GM18909 (cell line): ENCODE measurements at regions not wholly inside any gene's neighbourhood (a gene's known extent, or its start where the extent isn't known, plus 50 kb on each side); places are given as distances from the start of the nearest gene placed in this dataset.
A peak's percentile ranks its signal among the peaks of the same experiment; 100 is the strongest.

Experiments
- ATAC-seq: cut with Tn5 transposase; IDR thresholded peaks from one replicate; pipeline ENCODE4 v1.9.1; 2021; ENCODE audit warnings: mild to moderate bottlenecking; ENCODE audit not compliant: unreplicated experiment, poor library complexity

DNA sequence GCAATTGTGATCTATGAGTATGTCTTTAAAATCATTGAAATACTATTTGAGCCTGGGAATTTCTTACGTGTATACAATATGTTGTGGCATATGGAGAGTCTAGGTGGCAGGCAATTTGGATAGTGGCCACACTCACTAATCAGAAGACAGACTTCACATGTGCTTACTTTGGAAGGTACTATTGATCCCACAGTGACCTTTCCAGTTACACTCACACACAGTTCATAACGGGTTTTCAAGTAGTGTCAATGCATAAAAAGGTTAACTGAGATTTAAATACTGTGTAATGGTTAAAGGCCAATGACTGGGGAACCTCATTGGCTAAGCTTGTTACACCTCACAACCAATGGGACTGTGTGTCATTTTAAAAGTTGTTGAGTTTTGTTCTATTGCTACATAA lies 783.2 kb downstream of the RPA4 start:
- no peak for ATAC-seq

DNA sequence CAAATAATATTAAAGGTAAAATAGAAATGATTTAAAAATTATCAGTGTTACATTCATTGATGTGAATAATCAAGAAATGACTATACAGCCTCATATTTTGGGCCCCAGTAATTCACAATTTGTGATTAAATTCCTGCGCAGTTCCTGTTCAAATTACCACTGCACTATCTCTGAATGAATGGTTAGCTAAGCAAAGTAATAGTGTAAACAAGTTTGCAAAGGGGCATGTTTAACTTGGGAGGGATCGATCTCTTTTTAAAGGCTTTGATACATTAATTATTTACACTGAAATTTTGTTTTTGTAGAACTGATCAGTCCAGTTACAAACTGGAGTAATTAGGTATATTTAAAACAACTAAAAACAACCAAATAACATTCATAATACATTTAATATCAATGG lies 784.4 kb downstream of the RPA4 start:
- ATAC-seq = no peak

DNA sequence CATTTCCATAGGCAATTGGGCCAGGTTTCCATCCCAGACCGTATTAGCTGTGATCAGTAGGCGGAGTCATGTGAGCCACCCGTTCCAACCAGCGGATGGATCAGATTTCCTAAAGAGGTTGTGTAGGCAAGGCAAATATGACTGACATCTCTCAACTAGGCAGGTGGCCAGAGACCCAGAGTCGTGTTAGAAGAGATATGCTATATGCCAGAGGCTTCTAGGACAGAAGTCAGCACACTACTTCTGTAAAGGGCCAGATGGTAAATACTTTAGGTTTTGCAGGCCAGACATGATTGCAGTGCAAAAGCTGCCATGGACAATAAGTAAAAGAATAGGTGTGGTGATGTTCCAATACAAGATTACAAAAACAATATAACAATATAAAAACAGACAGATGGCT lies 788.4 kb downstream of the RPA4 start:
- no peak for ATAC-seq

DNA sequence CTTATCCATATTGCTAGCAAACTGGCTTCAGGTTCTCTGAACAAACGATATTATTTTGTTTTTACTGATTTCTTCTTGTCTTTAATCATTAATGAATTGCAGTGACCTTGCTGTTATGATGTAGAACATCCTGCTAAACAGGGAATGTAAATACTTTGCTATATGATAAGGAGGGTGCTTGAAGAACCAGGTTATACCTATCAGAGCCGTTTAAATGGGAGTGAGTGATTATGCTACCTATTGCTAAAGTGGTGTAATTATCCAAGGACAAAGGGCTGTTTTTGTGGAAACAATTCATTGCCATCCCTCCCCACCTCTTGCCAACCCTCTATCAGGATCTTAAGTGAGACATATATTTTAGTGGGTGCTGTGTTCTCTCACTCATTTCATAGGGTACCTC lies 788.9 kb downstream of the RPA4 start:
- ATAC-seq = no peak

DNA sequence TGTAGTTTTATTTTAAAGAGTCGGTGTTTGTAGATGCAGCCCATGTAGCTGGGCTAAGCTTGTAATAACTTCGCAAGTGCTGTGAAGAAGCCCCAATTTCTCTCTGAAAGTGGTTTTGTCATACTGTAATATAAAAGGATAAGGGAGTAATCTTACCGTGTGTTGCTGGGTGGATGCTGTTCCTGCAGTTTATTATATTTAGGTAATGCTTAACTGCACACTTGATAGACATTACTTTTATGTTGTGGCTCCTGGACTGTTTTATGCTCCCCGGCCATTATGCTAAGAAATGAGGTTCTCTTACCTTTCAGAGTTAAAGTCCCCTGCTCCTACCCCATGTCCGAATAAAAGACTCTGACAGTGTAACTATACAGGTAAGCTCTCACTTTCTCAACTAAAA lies 789.4 kb downstream of the RPA4 start:
- ATAC-seq = no peak

DNA sequence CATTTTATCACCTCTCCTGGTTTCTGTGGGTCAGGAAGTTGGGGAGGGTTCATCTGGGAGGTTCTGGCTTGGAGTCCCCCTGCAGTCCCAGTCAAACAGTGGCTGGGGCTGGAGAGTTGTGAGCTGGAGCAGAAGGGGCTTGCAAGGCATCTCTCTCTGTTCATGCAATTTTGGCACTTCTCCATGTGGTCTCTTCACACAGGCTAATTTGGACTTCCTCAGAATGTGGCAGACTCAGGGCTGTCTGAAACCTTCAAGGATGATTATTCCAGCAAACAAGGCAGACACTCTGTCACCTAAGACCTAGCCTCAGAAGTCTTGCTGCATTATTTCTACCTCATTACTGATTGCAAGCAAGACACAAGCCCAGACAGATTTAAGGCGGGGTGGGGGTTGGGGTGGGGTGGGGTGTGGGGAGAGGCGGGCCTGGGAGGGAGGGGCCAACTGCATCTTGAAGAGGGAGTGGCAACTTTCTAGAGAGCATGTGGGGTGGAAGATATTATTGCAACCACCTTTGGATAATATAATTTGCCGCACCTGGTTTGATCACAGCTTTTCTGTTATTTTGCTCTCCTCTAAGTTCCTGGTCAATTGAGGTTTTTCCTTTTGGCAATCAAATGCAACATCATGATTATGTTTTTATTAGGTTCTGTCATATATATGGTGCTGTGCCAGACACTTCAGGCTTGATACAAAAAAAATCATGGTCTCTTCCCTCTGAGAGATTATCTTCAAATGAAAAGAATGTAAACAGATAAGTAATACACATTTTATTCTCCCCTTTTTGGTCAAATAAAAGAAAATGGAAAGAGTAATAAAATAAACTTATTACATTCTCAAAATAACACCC lies 799.5 kb downstream of the RPA4 start:
- ATAC-seq = no peak

DNA sequence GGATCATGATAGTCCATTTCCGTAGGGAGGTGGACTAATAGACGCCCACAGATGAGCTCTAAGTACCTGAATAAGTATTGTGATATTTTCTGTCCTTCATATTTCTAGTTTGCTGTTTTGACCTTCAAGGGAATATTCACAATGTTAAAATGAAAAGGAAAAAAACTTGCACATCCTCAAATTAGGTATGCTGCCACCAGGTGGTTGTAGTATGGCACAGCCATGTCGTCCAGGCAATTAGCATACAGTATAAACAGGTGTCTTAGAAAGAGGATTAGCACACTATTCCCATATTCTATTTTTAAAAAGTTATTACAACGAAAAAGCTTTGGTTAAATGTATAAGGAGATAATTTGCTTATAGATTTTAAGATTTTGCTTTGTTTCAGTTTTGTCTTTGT lies 802.0 kb downstream of the RPA4 start:
- ATAC-seq = peak; percentile 70

DNA sequence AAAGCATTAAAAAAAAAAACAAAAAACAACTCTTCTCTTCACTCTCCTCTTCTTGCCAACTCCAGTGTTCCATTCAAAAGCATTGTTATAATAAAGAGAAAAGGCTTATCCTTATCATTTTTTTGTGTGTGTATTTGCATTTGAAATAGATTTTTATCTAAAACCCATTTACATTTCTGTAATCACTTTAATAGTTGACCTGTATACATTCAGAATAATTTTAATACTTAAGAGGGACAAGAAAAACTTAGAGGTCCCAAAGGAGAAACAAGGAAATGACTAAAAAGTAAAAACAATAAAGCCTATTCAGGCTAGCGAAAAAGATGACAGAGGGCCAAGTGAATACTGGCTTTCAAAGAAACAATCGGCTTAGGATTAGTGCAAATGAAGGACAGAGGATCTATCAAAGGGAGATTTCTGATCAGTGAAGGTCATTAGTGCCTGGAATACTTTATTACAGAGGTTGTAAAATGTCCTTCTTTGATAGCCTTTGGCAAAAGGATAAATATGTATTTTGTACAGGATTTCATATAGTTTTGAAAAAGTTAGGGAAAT lies 808.3 kb downstream of the RPA4 start:
- ATAC-seq = no peak

DNA sequence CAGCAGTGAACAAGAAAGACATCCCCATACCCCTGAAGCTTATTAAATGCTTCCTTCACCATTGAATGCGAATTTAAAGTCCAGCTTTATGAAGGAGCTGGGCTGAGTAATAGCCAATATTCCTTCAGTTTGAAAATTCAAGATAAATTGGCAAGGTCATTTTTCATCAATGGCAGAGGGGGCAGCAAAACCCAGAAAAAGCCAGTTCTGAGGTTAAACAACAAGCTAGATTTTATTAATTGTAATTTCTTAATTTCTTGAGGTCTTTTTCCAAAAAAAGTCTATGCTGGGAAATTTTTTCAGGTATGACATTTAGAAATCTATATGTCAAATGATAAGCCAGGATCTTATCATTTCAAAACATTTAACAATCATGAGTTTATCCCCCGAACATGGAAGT lies 808.9 kb downstream of the RPA4 start:
- no peak for ATAC-seq

DNA sequence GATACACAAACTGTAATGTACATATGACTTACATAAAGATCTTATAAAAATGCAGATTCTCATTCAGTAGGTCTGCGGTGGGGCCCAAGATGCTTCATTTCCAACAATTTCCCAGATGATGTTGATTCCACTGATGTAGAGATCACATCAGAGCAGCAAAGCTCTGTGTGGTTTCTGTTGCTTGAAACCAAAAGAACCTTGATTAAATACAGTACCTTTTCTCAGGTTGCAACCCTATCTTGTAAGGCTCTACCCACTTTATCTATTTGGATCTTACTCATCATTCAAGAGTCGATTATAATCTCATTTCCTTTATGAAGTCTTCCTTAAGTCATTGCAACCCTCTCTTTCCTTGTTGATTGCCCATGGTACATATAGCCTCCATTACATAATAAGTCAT lies 816.8 kb downstream of the RPA4 start:
- ATAC-seq = no peak

DNA sequence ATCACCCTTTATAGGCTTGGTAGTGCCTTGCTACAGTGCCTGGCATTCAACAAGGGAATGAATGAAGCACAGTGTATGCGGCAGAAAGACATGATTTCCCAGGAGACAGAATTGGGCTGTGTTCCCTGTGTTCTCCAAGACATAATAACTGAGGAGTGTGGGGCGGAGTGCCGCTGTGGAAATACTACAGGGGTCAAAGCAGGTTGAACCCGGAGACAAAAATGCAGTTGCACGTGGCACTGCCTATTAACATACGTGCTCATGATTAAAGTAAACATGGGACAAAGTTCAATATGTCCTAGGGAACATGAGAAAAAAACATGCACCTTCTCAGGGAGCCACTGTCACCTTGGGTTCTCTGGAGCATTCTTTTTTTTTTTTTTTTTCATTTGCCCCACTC lies 820.8 kb downstream of the RPA4 start:
- no peak for ATAC-seq

DNA sequence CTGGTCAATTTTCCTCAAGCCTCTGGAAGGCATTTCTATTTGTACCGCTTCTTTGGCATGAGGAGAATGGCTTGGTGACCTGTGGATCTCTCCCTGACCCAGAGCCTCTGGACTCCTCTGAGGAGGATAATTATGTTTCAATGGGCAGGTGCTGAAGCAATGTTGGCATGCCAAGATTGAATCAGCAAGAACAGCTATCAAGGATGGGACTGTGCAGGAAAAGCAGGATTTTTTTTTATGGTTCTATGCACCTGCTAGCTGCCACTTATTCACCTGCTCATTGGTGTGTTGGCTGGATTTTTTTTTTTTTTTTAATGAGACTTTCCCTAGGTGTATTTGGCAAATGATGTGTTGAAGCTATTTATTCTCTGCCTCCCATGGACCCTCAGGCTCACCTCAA lies 821.2 kb downstream of the RPA4 start:
- ATAC-seq = no peak

DNA sequence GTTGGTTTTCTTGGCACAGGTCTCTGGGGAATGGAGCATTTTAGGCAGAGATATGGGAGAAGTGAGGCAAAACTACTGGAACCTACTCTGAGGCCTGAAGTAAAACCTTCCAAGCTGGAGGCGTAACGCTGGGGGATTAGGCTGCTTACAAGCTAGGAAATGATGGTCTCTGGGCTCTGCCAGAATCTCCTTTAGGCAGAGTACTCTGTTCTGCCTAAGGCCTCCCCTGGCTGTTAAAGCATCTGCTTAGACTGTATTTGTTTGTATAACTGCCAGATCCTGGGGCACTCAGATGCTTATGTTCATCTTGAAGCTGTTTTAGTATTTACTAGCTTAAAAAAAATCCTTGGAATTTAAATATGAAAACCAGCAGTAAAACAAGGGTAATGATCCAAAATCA lies 822.2 kb downstream of the RPA4 start:
- ATAC-seq = no peak

DNA sequence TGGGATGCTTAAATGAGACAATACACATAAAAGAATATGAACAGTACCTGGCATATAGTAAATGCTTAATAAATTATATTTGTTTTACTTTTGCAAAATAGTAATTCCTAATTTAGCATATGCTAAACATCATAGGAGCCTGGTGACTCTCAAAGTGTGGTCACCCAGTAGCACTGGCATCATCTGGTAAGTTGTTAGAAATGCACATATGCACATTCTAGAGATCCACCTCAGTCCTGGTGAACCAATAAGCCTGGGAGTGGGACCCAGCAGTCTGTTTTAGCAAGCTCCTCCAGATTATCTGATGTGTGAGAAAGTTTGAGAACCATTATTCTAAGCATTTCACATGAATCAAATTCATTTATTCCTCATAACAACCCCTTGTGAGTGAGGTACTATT lies 830.4 kb downstream of the RPA4 start:
- no peak for ATAC-seq

DNA sequence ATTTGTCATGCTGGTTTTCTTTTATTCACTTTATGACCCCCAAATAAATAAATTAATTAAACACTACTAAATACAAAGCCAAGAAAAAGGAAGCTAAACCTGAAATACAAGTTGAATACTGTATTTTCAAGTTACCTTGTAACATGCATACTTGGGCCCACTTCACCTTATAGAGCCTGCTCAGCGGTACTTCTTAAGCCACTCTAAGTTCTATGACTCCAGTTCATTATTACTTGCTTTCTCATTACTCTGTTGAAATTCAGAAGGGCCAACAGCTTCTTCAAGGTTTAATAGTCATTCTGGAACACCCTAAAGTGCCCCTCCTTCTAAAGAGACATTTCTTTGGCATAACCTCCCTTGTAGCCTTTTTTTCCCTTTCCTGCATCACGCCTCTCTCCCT lies 844.5 kb downstream of the RPA4 start:
- no peak for ATAC-seq

DNA sequence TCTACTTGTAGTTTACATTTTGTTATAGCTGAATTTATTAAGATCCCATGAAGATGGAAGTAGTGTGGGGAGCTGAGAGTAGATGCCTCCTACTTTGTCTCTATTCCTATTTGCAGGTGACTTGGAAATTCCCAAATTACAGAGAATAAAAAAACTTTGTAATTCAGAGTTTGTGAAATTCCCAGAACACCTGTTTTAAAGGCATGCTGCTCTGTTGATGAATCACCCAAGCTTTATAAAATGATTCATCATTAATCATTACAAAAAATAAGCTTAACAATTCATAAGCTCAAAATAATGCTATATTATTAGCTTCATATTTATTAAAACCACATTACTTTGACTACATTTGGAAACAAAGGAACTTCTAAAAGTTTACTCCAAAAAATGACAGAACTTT lies 856.3 kb downstream of the RPA4 start:
- no peak for ATAC-seq

DNA sequence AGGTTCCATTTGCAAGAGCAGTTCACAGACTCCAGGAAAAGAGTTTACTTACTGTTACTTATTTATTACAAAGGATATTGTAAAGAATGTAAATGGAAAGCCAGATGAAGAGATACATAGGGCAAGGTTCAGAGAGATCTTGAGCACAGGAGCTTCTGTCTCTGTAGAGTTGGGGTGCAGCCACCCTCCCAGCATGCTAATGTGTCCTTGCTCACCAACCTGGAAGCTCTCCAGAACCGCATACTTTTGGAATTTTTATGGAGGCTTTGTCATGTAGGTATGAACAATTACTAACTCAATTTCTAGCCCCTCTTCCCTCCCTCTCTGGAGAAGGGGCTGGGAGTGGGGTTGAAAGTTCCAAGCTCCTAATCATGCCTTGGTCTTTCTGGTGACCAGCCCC lies 857.2 kb downstream of the RPA4 start:
- ATAC-seq = no peak

DNA sequence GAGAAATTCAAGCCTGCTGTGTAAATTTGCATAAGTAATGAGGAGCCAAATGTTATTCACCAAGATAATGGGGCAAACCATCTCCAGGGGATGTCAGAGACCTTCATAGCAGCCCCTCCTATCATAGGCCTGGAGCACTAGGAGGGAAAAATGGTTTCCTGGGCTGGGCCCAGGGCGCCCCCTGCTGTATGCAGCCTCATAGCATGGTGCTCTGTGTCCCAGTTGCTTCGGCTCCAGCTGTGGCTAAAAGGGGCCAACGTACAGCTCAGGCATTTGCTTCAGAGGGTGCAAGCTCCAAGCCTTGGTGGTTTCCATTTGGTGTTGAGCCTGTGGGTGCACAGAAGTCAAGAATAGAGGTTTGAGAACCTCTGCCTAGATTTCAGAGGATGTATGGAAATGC lies 859.3 kb downstream of the RPA4 start:
- no peak for ATAC-seq

DNA sequence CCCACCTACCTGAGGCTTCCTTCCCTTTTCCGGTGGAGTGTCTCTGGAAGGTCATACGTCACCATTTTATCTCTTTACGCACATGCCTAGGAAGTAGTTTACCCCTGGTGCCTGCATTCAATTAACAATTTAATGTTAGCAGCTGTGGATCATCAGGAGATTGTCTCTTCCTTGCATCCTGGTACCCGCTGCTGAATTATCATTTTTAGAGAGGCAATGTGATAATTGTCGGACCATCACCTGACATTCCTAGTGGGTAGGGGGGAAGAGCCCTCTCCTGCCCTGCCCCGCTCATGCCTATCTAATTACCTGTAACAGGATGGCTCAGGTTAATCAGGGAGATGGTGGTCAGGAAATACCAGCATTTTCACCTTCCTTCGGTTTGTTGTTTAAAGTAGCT lies 863.6 kb downstream of the RPA4 start:
- ATAC-seq = no peak

DNA sequence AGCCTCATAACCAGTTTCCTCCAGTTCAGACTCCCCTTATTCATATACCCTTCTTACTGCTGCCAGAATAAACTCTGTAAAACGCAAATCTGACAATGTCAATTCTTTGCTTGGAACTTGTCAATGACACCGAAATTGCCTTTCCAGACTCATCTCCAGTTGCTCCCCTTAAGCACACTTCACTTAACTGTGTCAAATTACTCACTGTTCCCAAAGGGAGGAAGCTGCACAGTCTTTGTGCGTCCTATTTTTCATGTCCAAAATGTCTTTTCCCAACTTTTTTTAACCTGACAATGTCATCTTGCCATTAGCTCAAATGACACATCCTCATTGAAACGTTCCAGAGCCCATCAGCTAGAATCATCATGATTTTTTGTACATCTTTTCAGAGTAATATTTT lies 867.3 kb downstream of the RPA4 start:
- ATAC-seq = no peak

DNA sequence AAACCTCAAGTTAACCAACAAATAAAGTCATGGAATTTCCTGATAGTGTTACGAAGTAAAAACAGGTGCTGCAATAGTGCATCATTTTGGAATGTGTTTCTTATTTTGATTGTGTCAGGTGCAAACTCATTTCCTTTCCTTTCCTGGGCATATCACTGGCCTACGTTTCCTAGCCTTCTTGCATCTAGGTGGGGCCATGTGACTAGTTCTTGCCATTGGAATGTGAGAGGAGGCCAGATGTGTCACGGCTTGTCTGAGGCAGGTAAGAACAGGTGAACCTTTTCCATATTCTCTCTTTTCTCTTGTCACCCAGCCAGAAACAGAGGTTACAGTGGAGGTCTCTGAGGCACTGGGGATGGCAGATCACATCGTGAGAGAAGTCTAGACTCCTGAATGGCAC lies 868.0 kb downstream of the RPA4 start:
- no peak for ATAC-seq

DNA sequence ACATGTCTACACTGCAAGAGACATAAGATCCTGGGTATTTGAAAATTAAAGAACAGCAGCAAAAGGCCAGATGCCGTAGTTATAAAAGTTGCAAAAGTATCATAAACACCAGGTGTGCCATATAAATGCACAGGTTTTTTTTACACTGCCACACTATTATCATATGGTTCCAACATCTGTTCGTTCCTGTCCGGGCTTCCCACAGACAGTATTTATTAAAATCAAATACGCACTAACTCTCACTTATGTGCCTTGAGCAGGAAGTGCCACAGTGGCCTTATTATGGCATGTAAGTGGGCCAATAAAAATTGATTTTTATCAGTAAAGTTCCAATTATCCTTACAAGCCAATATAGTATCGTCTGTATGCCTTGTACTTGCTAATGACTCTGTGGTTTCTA lies 873.2 kb downstream of the RPA4 start:
- no peak for ATAC-seq
